ENCODE measurements at regions not wholly inside any gene's neighbourhood (a gene's known extent, or its start where the extent isn't known, plus 50 kb on each side); places are given as distances from the start of the nearest gene placed in this dataset.

GRCh38 chr17:68182940-68183551 is 64.8 kb upstream of the AMZ2 start:
- DNase-seq (ENCODE audit: low spot score): no peak

DNA sequence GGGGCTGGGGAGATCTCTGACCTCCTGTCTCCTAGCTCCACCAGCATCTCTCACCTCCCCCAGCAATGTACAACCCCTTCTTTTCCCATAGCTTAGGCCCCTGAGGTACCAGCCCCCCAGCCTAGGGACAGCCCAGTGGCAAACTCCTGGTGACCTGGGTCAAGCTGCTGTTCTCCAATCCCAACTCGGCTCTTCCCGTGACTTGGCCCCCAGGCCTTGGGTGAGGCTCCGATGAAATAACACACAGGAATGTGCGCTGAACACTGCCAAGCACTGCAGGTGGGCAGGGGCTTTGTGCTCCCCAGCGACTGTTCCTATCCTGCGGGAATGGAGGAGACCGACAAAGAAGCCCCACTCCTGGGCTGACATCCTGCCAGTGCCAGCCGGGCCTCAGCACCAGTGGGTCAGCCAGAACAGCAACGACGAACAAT is 63.7 kb upstream of the AMZ2 start:
- DNase-seq (ENCODE audit: low spot score): no peak

GRCh38 chr17:68184816-68185436 is 62.9 kb upstream of the AMZ2 start:
- DNase-seq (ENCODE audit: low spot score): peak; percentile 4

GRCh38 chr17:68185820-68186219 is 62.0 kb upstream of the AMZ2 start:
- DNase-seq (ENCODE audit: low spot score): no peak

GRCh38 chr17:68190495-68190894 is 57.3 kb upstream of the AMZ2 start:
- no peak for DNase-seq (ENCODE audit: low spot score)

GRCh38 chr17:68195667-68196393 is 52.0 kb upstream of the AMZ2 start:
- DNase-seq (ENCODE audit: low spot score): no peak

GRCh38 chr17:68196394-68197090 is 51.3 kb upstream of the AMZ2 start:
- DNase-seq (ENCODE audit: low spot score): no peak

DNA sequence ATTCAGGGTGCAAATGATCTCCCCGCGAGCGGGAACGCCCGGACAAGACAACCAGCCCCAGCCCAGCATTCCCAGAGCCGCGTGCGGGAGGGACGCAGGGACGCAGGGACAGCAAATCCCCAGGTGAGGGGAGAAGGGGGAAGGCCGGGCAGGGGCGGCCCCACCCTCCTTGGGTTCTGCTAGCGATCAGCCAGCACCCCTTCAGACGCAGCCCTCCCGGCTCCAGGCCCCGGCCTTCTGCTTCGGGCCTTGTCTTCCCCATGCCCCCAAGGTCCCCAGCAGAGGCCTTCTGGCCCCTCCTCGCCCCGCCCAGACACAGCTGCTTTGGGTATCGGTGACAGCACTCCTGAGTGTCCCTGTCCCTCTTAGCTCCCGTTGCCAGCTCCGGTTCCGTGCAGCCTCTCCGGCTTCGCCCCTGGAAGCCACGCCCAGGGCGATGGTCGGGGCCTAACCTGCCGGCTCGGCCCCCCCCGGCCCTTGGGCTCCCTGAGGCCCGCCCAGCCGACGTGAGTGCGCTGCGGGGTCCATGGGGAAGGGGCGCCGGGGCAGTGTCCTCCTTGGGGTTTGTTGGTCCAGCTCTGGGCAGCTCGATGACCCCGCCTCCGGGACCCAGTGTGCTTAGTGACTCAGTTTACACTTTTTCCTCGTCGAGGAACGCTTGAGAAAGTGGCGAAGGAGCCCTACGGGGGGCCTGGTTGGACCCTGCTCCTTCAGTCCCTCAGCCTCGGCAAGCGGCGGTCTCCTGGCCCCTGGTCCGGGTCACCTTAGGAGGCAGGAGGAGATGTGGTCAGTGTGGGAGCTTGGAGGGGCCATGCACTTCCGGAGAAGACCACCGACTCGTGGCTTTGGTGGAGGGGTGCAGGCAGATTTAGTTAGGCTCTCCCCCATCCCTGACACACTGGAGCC is 50.5 kb upstream of the AMZ2 start:
- no peak for DNase-seq (ENCODE audit: low spot score)

- DNase-seq (ENCODE audit: low spot score): no peak
Observed at GRCh38 chr17:68197997-68198930, 49.6 kb upstream of the AMZ2 start.

Data from mucosa of gallbladder (tissue), 1 donor.